ENCODE measurements at regions not wholly inside any gene's neighbourhood (a gene's known extent, or its start where the extent isn't known, plus 50 kb on each side); places are given as distances from the start of the nearest gene placed in this dataset.

DNA sequence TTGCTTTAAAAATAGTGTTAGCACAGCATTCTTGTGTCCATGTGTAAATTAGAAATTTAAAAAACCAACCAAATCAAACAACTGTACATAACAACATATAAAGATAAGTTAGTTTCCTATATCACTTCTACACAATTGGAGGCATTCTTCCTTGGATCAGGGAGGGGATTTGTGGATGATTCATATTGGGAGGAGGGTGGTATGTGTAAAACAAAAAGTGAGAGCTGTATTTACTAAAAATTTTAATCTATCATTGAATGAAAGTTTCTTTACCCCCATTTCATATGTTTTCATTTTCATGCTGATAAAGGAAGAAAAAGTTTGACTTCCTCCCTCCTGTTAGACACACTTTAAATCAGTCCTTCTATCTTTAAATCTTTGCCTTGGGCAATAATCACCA lies 325.0 kb downstream of the SATB1 start (continued):
- TF ChIP-seq, protein P1, sequence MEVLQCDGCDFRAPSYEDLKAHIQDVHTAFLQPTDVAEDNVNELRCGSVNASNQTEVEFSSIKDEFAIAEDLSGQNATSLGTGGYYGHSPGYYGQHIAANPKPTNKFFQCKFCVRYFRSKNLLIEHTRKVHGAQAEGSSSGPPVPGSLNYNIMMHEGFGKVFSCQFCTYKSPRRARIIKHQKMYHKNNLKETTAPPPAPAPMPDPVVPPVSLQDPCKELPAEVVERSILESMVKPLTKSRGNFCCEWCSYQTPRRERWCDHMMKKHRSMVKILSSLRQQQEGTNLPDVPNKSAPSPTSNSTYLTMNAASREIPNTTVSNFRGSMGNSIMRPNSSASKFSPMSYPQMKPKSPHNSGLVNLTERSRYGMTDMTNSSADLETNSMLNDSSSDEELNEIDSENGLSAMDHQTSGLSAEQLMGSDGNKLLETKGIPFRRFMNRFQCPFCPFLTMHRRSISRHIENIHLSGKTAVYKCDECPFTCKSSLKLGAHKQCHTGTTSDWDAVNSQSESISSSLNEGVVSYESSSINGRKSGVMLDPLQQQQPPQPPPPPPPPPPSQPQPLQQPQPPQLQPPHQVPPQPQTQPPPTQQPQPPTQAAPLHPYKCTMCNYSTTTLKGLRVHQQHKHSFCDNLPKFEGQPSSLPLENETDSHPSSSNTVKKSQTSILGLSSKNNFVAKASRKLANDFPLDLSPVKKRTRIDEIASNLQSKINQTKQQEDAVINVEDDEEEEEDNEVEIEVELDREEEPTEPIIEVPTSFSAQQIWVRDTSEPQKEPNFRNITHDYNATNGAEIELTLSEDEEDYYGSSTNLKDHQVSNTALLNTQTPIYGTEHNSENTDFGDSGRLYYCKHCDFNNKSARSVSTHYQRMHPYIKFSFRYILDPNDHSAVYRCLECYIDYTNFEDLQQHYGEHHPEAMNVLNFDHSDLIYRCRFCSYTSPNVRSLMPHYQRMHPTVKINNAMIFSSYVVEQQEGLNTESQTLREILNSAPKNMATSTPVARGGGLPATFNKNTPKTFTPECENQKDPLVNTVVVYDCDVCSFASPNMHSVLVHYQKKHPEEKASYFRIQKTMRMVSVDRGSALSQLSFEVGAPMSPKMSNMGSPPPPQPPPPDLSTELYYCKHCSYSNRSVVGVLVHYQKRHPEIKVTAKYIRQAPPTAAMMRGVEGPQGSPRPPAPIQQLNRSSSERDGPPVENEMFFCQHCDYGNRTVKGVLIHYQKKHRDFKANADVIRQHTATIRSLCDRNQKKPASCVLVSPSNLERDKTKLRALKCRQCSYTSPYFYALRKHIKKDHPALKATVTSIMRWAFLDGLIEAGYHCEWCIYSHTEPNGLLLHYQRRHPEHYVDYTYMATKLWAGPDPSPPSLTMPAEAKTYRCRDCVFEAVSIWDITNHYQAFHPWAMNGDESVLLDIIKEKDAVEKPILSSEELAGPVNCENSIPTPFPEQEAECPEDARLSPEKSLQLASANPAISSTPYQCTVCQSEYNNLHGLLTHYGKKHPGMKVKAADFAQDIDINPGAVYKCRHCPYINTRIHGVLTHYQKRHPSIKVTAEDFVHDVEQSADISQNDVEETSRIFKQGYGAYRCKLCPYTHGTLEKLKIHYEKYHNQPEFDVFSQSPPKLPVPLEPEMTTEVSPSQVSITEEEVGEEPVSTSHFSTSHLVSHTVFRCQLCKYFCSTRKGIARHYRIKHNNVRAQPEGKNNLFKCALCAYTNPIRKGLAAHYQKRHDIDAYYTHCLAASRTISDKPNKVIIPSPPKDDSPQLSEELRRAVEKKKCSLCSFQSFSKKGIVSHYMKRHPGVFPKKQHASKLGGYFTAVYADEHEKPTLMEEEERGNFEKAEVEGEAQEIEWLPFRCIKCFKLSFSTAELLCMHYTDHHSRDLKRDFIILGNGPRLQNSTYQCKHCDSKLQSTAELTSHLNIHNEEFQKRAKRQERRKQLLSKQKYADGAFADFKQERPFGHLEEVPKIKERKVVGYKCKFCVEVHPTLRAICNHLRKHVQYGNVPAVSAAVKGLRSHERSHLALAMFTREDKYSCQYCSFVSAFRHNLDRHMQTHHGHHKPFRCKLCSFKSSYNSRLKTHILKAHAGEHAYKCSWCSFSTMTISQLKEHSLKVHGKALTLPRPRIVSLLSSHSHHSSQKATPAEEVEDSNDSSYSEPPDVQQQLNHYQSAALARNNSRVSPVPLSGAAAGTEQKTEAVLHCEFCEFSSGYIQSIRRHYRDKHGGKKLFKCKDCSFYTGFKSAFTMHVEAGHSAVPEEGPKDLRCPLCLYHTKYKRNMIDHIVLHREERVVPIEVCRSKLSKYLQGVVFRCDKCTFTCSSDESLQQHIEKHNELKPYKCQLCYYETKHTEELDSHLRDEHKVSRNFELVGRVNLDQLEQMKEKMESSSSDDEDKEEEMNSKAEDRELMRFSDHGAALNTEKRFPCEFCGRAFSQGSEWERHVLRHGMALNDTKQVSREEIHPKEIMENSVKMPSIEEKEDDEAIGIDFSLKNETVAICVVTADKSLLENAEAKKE (CRISPR knock-in tag; IDR thresholded peaks at IDR 0.05), result no peak

- no peak overlapping the region for H3K4me2 ChIP-seq
- ATAC-seq (no peak), DNase-seq (ENCODE audit: low spot score) (no peak)
- H2AFZ ChIP-seq, result no peak overlapping the region
- H3K27me3 ChIP-seq (ENCODE audit: insufficient read depth), result no peaks in the 10 kb centered on the region
- H3K36me3 ChIP-seq (ENCODE audit: insufficient read depth), result no peaks in the 10 kb centered on the region
- H3K9me2 ChIP-seq (ENCODE audit: insufficient read depth), result peaks cover 16% of the 10 kb centered on the region
- Mint-ChIP-seq H3K4me1 (peaks cover 13% of the 10 kb centered on the region), H3K36me3 (ENCODE audit: low read depth) (peaks cover 7% of the 10 kb centered on the region; the same call in 2 of the 3 replicates), H3K4me3 (no peak overlapping the region), H3K9me3 (peaks cover 12% of the 10 kb centered on the region; the same call in 2 of the 3 replicates), H3K27me3 (ENCODE audit: insufficient read depth, low read depth, poor library complexity) (no peaks in the 10 kb centered on the region), H3K27ac (no peak overlapping the region)
- no peaks in the 10 kb centered on the region for H4K20me1 ChIP-seq (replicated peaks; ENCODE audit: insufficient read depth)
- H3K27ac ChIP-seq (ENCODE audit: low read depth), result no peak overlapping the region
- H3K4me3 ChIP-seq, result no peak overlapping the region
- H3F3A ChIP-seq (replicated peaks; ENCODE audit: low read depth), result no peaks in the 10 kb centered on the region
- peaks cover 19% of the 10 kb centered on the region for H3K4me1 ChIP-seq (ENCODE audit: insufficient read depth)
- H3K79me2 ChIP-seq (replicated peaks; ENCODE audit: insufficient read depth), result no peaks in the 10 kb centered on the region
- TF ChIP-seq CREB1 (CRISPR knock-in tag; IDR thresholded peaks at IDR 0.05; ENCODE audit: low read depth) (no peak), STAT1 (IDR thresholded peaks at IDR 0.05; ENCODE audit: unreplicated experiment) (no peak), JUNB (IDR thresholded peaks at IDR 0.05; ENCODE audit: unreplicated experiment) (no peak), POLR2AphosphoS5 (IDR thresholded peaks at IDR 0.05; ENCODE audit: low read depth) (no peak), ZNF331 (CRISPR knock-in tag; IDR thresholded peaks at IDR 0.05; ENCODE audit: low read depth) (no peak), CTCF (conservative IDR thresholded peaks at IDR 0.05; ENCODE audit: low read depth in 2 of 2) (no peak), EZH2phosphoT487 (IDR thresholded peaks at IDR 0.05; ENCODE audit: unreplicated experiment) (no peak)
- TF ChIP-seq, protein P2, sequence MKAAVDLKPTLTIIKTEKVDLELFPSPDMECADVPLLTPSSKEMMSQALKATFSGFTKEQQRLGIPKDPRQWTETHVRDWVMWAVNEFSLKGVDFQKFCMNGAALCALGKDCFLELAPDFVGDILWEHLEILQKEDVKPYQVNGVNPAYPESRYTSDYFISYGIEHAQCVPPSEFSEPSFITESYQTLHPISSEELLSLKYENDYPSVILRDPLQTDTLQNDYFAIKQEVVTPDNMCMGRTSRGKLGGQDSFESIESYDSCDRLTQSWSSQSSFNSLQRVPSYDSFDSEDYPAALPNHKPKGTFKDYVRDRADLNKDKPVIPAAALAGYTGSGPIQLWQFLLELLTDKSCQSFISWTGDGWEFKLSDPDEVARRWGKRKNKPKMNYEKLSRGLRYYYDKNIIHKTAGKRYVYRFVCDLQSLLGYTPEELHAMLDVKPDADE (IDR thresholded peaks at IDR 0.05), result no peak
- TF ChIP-seq, protein P3, sequence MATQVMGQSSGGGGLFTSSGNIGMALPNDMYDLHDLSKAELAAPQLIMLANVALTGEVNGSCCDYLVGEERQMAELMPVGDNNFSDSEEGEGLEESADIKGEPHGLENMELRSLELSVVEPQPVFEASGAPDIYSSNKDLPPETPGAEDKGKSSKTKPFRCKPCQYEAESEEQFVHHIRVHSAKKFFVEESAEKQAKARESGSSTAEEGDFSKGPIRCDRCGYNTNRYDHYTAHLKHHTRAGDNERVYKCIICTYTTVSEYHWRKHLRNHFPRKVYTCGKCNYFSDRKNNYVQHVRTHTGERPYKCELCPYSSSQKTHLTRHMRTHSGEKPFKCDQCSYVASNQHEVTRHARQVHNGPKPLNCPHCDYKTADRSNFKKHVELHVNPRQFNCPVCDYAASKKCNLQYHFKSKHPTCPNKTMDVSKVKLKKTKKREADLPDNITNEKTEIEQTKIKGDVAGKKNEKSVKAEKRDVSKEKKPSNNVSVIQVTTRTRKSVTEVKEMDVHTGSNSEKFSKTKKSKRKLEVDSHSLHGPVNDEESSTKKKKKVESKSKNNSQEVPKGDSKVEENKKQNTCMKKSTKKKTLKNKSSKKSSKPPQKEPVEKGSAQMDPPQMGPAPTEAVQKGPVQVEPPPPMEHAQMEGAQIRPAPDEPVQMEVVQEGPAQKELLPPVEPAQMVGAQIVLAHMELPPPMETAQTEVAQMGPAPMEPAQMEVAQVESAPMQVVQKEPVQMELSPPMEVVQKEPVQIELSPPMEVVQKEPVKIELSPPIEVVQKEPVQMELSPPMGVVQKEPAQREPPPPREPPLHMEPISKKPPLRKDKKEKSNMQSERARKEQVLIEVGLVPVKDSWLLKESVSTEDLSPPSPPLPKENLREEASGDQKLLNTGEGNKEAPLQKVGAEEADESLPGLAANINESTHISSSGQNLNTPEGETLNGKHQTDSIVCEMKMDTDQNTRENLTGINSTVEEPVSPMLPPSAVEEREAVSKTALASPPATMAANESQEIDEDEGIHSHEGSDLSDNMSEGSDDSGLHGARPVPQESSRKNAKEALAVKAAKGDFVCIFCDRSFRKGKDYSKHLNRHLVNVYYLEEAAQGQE (IDR thresholded peaks at IDR 0.05; ENCODE audit: unreplicated experiment), result no peak
Observed at GRCh38 chr3:18099611-18100010, 325.5 kb downstream of the SATB1 start.
